CD4-positive, alpha-beta memory T cell (primary cell): ENCODE measurements at regions not wholly inside any gene's neighbourhood (a gene's known extent, or its start where the extent isn't known, plus 50 kb on each side); places are given as distances from the start of the nearest gene placed in this dataset.

ENCODE experiments used
- CTCF ChIA-PET: fragments of 350-600 bp; sonication (Branson Sonifier 250); formaldehyde crosslinking; loops from one replicate; lab custom pipeline; 2021; ENCODE audit warnings: inconsistent platforms; ENCODE audit not compliant: partially characterized antibody; lab: Charles Lee
- POLR2A ChIA-PET: fragments of 350-600 bp; sonication (Branson Sonifier 250); formaldehyde crosslinking; loops from one replicate; lab custom pipeline; 2021; ENCODE audit not compliant: partially characterized antibody; lab: Charles Lee
- DNase-seq, 5 donors: peaks; one replicate each; pipeline versions ENCODE4 v3.0.0 to v3.0.0-alpha.2; 2020 to 2022; ENCODE audit warnings: mixed read lengths in 1 of 5
- H3K27ac ChIP-seq: one replicate; pipeline ENCODE4 v1.7.0; 2013; ENCODE audit warnings: low read depth, low read length
- H3K27me3 ChIP-seq: 2 replicates; pipeline ENCODE4 v1.7.0; 2013; ENCODE audit warnings: mild to moderate bottlenecking, low read length, moderate library complexity; ENCODE audit not compliant: insufficient read depth
- H3K36me3 ChIP-seq: 2 replicates; pipeline ENCODE4 v1.7.0; 2013; ENCODE audit warnings: mild to moderate bottlenecking, low read length, moderate library complexity; ENCODE audit not compliant: insufficient read depth
- H3K4me1 ChIP-seq: 2 replicates; pipeline ENCODE4 v1.7.0; 2013; ENCODE audit warnings: mild to moderate bottlenecking, low read length, moderate library complexity; ENCODE audit not compliant: insufficient read depth
- H3K4me3 ChIP-seq, 2 donors: one replicate each; pipeline ENCODE4 v1.7.0; 2013; ENCODE audit warnings: low read length in 2 of 2, mild to moderate bottlenecking in 1 of 2
- H3K9me3 ChIP-seq, 2 donors: one replicate each; pipeline ENCODE4 v1.7.0; 2013; ENCODE audit warnings: low read length in 2 of 2, control low read depth in 1 of 2; ENCODE audit not compliant: control insufficient read depth in 1 of 2
- H3K27ac Mint-ChIP-seq, 7 donors: one replicate each; pipeline ENCODE4 v1.8.0; 2020 to 2021; ENCODE audit warnings: mixed read lengths in 7 of 7, mild to moderate bottlenecking in 6 of 7, inconsistent platforms in 3 of 7, moderate library complexity in 3 of 7
- H3K27me3 Mint-ChIP-seq, 2 donors: one replicate each; pipeline ENCODE4 v1.8.0; 2020 to 2021; ENCODE audit warnings: mixed read lengths in 2 of 2
- H3K36me3 Mint-ChIP-seq, 2 donors: one replicate each; pipeline ENCODE4 v1.8.0; 2020 to 2021; ENCODE audit warnings: mixed read lengths in 2 of 2, inconsistent platforms in 1 of 2, mild to moderate bottlenecking in 1 of 2
- H3K4me1 Mint-ChIP-seq, 4 donors: one replicate each; pipeline ENCODE4 v1.8.0; 2020 to 2021; ENCODE audit warnings: mixed read lengths in 4 of 4, mild to moderate bottlenecking in 1 of 4
- H3K4me3 Mint-ChIP-seq, 8 donors: one replicate each; pipeline ENCODE4 v1.8.0; 2020 to 2021; ENCODE audit warnings: mixed read lengths in 8 of 8, mild to moderate bottlenecking in 7 of 8, moderate library complexity in 6 of 8, inconsistent platforms in 3 of 8
- H3K9me3 Mint-ChIP-seq, 8 donors: one replicate each; pipeline ENCODE4 v1.8.0; 2020 to 2021; ENCODE audit warnings: mixed read lengths in 8 of 8, mild to moderate bottlenecking in 5 of 8, inconsistent platforms in 3 of 8, moderate library complexity in 1 of 8
- intact Hi-C: fragments of 100-400 bp; cut with micrococcal nuclease; formaldehyde crosslinking; loops from one replicate; pipeline ENCODE4 v1.15.1; 2023

GRCh38 chr3:59611649-59612443 lies 562.0 kb upstream of the CFAP20DC start:
- DNase-seq, result no peak

GRCh38 chr3:59609657-59610348 lies 560.0 kb upstream of the CFAP20DC start:
- ChIA-PET POLR2A (no interaction called here), CTCF (no interaction called here)
- Mint-ChIP-seq H3K27ac (no peak overlapping the region), H3K27me3 (no peaks in the 10 kb centered on the region), H3K36me3 (peaks cover 0 to 4% of the 10 kb centered on the region in 2 donors), H3K4me3 (no peak overlapping the region), H3K9me3 (peaks cover under 1 to 5% (median 3%) of the 10 kb centered on the region in 8 donors), H3K4me1 (no peaks in the 10 kb centered on the region)
- intact Hi-C loops, result no loop called here
- Histone ChIP-seq H3K4me3 (no peak overlapping the region), H3K27ac (no peak overlapping the region), H3K9me3 (no peaks in the 10 kb centered on the region), H3K4me1 (no peaks in the 10 kb centered on the region), H3K36me3 (no peaks in the 10 kb centered on the region), H3K27me3 (no peaks in the 10 kb centered on the region)
- no peak for DNase-seq

More at GRCh38 chr3:59611649-59612443, 562.0 kb upstream of the CFAP20DC start:
- Histone ChIP-seq H3K4me1 (no peaks in the 10 kb centered on the region), H3K27me3 (no peaks in the 10 kb centered on the region), H3K9me3 (no peaks in the 10 kb centered on the region), H3K36me3 (no peaks in the 10 kb centered on the region), H3K27ac (no peak overlapping the region), H3K4me3 (no peak overlapping the region)
- H3K27me3 Mint-ChIP-seq, result no peaks in the 10 kb centered on the region
- H3K9me3 Mint-ChIP-seq, result peaks cover 2 to 17% (median 5%) of the 10 kb centered on the region in 8 donors
- CTCF ChIA-PET, result interaction anchor here (1.6 kb wide), 1 partner anchor 246 kb away, joined by 4 read pairs; no protein-coding TSS in a partner anchor
- H3K4me1 Mint-ChIP-seq, result no peaks in the 10 kb centered on the region
- POLR2A ChIA-PET, result no interaction called here
- H3K36me3 Mint-ChIP-seq, result peaks cover 0 to 4% of the 10 kb centered on the region in 2 donors
- intact Hi-C loops, result no loop called here
- no peak overlapping the region for H3K27ac Mint-ChIP-seq
- H3K4me3 Mint-ChIP-seq, result no peak overlapping the region

- H3K27me3 Mint-ChIP-seq, result no peaks in the 10 kb centered on the region
- POLR2A ChIA-PET, result interaction anchor here (0.5 kb wide), 1 partner anchor 40 kb away, joined by 3 read pairs; no protein-coding TSS in a partner anchor
- no peaks in the 10 kb centered on the region for H3K4me1 Mint-ChIP-seq
Observed at GRCh38 chr3:59608356-59608755, 558.5 kb upstream of the CFAP20DC start.

GRCh38 chr3:59607656-59608055 lies 557.8 kb upstream of the CFAP20DC start:
- Histone ChIP-seq H3K27me3 (no peaks in the 10 kb centered on the region), H3K27ac (no peak overlapping the region), H3K36me3 (no peaks in the 10 kb centered on the region), H3K4me1 (no peaks in the 10 kb centered on the region), H3K9me3 (no peaks in the 10 kb centered on the region), H3K4me3 (no peak overlapping the region)
- DNase-seq, result no peak
- no peaks in the 10 kb centered on the region for H3K9me3 Mint-ChIP-seq
- no peaks in the 10 kb centered on the region for H3K36me3 Mint-ChIP-seq
- ChIA-PET POLR2A (no interaction called here), CTCF (interaction anchor here (1.3 to 1.6 kb wide), 2 partner anchors 31 to 32 kb away, joined by 3 to 5 read pairs; no protein-coding TSS in a partner anchor)
- H3K4me3 Mint-ChIP-seq, result no peak overlapping the region
- no peak overlapping the region for H3K27ac Mint-ChIP-seq
- H3K27me3 Mint-ChIP-seq, result no peaks in the 10 kb centered on the region
- H3K4me1 Mint-ChIP-seq, result no peaks in the 10 kb centered on the region
- intact Hi-C loops, result no loop called here

More at GRCh38 chr3:59608356-59608755, 558.5 kb upstream of the CFAP20DC start:
- Histone ChIP-seq H3K9me3 (no peaks in the 10 kb centered on the region), H3K4me1 (no peaks in the 10 kb centered on the region), H3K36me3 (no peaks in the 10 kb centered on the region), H3K4me3 (no peak overlapping the region), H3K27ac (no peak overlapping the region), H3K27me3 (no peaks in the 10 kb centered on the region)
- H3K9me3 Mint-ChIP-seq, result peaks cover 0 to 5% (median 2%) of the 10 kb centered on the region in 8 donors
- intact Hi-C loops, result no loop called here
- H3K27ac Mint-ChIP-seq, result no peak overlapping the region
- CTCF ChIA-PET, result interaction anchor here (1.3 to 1.6 kb wide), 2 partner anchors 32 to 33 kb away, joined by 3 to 5 read pairs; no protein-coding TSS in a partner anchor
- no peak overlapping the region for H3K4me3 Mint-ChIP-seq
- DNase-seq, result no peak
- peaks cover 0 to 4% of the 10 kb centered on the region in 2 donors for H3K36me3 Mint-ChIP-seq

- Mint-ChIP-seq H3K27me3 (no peaks in the 10 kb centered on the region), H3K4me3 (no peak overlapping the region), H3K4me1 (no peaks in the 10 kb centered on the region), H3K27ac (no peak overlapping the region), H3K36me3 (no peaks in the 10 kb centered on the region), H3K9me3 (no peaks in the 10 kb centered on the region)
- no peak for DNase-seq
- H3K9me3 ChIP-seq, result no peaks in the 10 kb centered on the region
- CTCF ChIA-PET, result interaction anchor here (1.6 kb wide), 1 partner anchor 30 kb away, joined by 5 read pairs; no protein-coding TSS in a partner anchor
- H3K4me3 ChIP-seq, result no peak overlapping the region
- no peaks in the 10 kb centered on the region for H3K4me1 ChIP-seq
- POLR2A ChIA-PET, result no interaction called here
- H3K36me3 ChIP-seq, result no peaks in the 10 kb centered on the region
- H3K27ac ChIP-seq, result no peak overlapping the region
- no peaks in the 10 kb centered on the region for H3K27me3 ChIP-seq
- intact Hi-C loops, result no loop called here
Observed at GRCh38 chr3:59606638-59607266, 556.9 kb upstream of the CFAP20DC start.

GRCh38 chr3:59605944-59606534 lies 556.2 kb upstream of the CFAP20DC start:
- Mint-ChIP-seq H3K27me3 (peaks cover 0 to 2% of the 10 kb centered on the region in 2 donors), H3K27ac (no peak overlapping the region), H3K36me3 (no peaks in the 10 kb centered on the region), H3K9me3 (no peaks in the 10 kb centered on the region), H3K4me3 (no peak overlapping the region), H3K4me1 (no peaks in the 10 kb centered on the region)
- intact Hi-C loops, result no loop called here
- Histone ChIP-seq H3K27ac (no peak overlapping the region), H3K4me1 (no peaks in the 10 kb centered on the region), H3K36me3 (no peaks in the 10 kb centered on the region), H3K27me3 (no peaks in the 10 kb centered on the region), H3K4me3 (no peak overlapping the region), H3K9me3 (no peaks in the 10 kb centered on the region)
- ChIA-PET CTCF (no interaction called here), POLR2A (no interaction called here)
- DNase-seq, result no peak
